ENCODE measurements at regions not wholly inside any gene's neighbourhood (a gene's known extent, or its start where the extent isn't known, plus 50 kb on each side); places are given as distances from the start of the nearest gene placed in this dataset.

DNA sequence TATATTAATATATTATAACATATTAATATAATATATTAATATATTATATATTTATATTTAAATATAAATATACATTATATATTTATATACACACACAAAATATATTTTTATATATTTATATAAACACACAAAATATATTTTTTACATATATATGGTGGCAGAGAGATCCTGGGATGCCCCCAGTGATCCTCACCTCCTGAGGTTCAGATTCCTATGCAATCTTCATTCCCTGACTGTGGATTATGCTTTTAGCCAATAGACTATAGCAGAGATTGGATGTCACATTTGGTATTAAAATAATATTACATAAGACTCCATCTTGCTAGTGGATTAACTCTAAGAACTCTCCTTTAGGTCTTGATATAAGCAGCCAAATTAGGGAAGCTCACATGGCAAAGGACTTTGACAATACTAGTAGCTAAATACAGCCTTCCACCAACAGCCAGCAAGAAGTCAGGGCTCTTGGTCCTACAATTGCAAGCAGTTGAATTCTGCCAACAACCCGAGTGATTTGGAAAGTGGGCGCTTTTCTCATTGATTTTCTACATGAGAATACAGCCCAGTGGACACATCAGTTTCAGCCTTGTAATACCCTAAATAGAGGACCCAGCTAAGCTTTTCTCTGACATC lies 681.0 kb downstream of the C6orf118 start:
- ATAC-seq (no peak), DNase-seq (ENCODE audit: low read depth, low spot score) (no peak)
- POLR2A ChIA-PET = no interaction called here
- Histone ChIP-seq H3K79me2 (ENCODE audit: insufficient read depth, low read length) (no peaks in the 10 kb centered on the region), H3K9ac (ENCODE audit: low read length) (no peak overlapping the region), H3K27me3 (ENCODE audit: insufficient read depth, low read length) (no peaks in the 10 kb centered on the region), H3K4me2 (ENCODE audit: low read length) (no peak overlapping the region), H3K4me1 (ENCODE audit: control insufficient read depth in 1 of 2, insufficient read depth in 2 of 2, low read length in 2 of 2) (no peaks in the 10 kb centered on the region), H4K20me1 (ENCODE audit: insufficient read depth) (no peaks in the 10 kb centered on the region), H3K4me3 (replicated peaks in 1 of 2; ENCODE audit: low read depth in 1 of 2, low read length in 2 of 2) (no peak overlapping the region), H3K9me3 (ENCODE audit: control insufficient read depth in 1 of 2, insufficient read depth in 1 of 2, low read depth in 1 of 2, low read length in 2 of 2) (peaks cover 3 to 11% of the 10 kb centered on the region in 2 experiments), H2AFZ (ENCODE audit: low read depth, low read length, poor library complexity, severe bottlenecking) (no peak overlapping the region), H3K27ac (ENCODE audit: low read depth, low read length) (no peak overlapping the region), H3K36me3 (ENCODE audit: control insufficient read depth in 1 of 2, insufficient read depth in 2 of 2, low read length in 2 of 2) (no peaks in the 10 kb centered on the region), H3K9me2 (ENCODE audit: insufficient read depth) (no peaks in the 10 kb centered on the region)
- BruUV-seq (replicated peaks) = no TSS peak
- intact Hi-C loops (cut with micrococcal nuclease) = no loop called here
- RAD21 ChIA-PET (ENCODE audit: low non-redundant PET in 1 of 2, low total read pairs in 2 of 2, uncharacterized antibody in 2 of 2, unreplicated experiment in 2 of 2) = no interaction called here
- CTCF ChIA-PET = no interaction called here
- no peak for TF ChIP-seq CEBPB (IDR thresholded peaks at IDR 0.05; ENCODE audit: low read depth)
- no peak for TF ChIP-seq EZH2 (IDR thresholded peaks at IDR 0.05)
- TF ChIP-seq, protein P1, sequence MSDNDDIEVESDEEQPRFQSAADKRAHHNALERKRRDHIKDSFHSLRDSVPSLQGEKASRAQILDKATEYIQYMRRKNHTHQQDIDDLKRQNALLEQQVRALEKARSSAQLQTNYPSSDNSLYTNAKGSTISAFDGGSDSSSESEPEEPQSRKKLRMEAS (IDR thresholded peaks at IDR 0.05) = no peak
- no peak for TF ChIP-seq SIN3A (IDR thresholded peaks at IDR 0.05; ENCODE audit: low read depth)
- TF ChIP-seq RAD21 (IDR thresholded peaks at IDR 0.05; ENCODE audit: low read depth) = no peak
- TF ChIP-seq, protein P2, sequence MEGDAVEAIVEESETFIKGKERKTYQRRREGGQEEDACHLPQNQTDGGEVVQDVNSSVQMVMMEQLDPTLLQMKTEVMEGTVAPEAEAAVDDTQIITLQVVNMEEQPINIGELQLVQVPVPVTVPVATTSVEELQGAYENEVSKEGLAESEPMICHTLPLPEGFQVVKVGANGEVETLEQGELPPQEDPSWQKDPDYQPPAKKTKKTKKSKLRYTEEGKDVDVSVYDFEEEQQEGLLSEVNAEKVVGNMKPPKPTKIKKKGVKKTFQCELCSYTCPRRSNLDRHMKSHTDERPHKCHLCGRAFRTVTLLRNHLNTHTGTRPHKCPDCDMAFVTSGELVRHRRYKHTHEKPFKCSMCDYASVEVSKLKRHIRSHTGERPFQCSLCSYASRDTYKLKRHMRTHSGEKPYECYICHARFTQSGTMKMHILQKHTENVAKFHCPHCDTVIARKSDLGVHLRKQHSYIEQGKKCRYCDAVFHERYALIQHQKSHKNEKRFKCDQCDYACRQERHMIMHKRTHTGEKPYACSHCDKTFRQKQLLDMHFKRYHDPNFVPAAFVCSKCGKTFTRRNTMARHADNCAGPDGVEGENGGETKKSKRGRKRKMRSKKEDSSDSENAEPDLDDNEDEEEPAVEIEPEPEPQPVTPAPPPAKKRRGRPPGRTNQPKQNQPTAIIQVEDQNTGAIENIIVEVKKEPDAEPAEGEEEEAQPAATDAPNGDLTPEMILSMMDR (IDR thresholded peaks at IDR 0.05 in 2 of 3, conservative IDR thresholded peaks at IDR 0.05 in 1 of 3; ENCODE audit: borderline replicate concordance in 1 of 3, insufficient read depth in 1 of 3, low read depth in 2 of 3, low read length in 2 of 3) = no peak
- no peak for TF ChIP-seq ZNF274 (IDR thresholded peaks at IDR 0.05; ENCODE audit: low read depth, low read length)
- TF ChIP-seq, protein P3, sequence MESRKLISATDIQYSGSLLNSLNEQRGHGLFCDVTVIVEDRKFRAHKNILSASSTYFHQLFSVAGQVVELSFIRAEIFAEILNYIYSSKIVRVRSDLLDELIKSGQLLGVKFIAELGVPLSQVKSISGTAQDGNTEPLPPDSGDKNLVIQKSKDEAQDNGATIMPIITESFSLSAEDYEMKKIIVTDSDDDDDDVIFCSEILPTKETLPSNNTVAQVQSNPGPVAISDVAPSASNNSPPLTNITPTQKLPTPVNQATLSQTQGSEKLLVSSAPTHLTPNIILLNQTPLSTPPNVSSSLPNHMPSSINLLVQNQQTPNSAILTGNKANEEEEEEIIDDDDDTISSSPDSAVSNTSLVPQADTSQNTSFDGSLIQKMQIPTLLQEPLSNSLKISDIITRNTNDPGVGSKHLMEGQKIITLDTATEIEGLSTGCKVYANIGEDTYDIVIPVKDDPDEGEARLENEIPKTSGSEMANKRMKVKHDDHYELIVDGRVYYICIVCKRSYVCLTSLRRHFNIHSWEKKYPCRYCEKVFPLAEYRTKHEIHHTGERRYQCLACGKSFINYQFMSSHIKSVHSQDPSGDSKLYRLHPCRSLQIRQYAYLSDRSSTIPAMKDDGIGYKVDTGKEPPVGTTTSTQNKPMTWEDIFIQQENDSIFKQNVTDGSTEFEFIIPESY (IDR thresholded peaks at IDR 0.05; ENCODE audit: extremely low read depth, insufficient replicate concordance, low read length) = no peak
- TF ChIP-seq SP1 (IDR thresholded peaks at IDR 0.05; ENCODE audit: low read depth) = no peak
- TF ChIP-seq, protein P4, sequence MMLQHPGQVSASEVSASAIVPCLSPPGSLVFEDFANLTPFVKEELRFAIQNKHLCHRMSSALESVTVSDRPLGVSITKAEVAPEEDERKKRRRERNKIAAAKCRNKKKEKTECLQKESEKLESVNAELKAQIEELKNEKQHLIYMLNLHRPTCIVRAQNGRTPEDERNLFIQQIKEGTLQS (IDR thresholded peaks at IDR 0.05) = no peak
- TF ChIP-seq, protein P5, sequence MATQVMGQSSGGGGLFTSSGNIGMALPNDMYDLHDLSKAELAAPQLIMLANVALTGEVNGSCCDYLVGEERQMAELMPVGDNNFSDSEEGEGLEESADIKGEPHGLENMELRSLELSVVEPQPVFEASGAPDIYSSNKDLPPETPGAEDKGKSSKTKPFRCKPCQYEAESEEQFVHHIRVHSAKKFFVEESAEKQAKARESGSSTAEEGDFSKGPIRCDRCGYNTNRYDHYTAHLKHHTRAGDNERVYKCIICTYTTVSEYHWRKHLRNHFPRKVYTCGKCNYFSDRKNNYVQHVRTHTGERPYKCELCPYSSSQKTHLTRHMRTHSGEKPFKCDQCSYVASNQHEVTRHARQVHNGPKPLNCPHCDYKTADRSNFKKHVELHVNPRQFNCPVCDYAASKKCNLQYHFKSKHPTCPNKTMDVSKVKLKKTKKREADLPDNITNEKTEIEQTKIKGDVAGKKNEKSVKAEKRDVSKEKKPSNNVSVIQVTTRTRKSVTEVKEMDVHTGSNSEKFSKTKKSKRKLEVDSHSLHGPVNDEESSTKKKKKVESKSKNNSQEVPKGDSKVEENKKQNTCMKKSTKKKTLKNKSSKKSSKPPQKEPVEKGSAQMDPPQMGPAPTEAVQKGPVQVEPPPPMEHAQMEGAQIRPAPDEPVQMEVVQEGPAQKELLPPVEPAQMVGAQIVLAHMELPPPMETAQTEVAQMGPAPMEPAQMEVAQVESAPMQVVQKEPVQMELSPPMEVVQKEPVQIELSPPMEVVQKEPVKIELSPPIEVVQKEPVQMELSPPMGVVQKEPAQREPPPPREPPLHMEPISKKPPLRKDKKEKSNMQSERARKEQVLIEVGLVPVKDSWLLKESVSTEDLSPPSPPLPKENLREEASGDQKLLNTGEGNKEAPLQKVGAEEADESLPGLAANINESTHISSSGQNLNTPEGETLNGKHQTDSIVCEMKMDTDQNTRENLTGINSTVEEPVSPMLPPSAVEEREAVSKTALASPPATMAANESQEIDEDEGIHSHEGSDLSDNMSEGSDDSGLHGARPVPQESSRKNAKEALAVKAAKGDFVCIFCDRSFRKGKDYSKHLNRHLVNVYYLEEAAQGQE (IDR thresholded peaks at IDR 0.05; ENCODE audit: low read depth) = no peak
- no peak for TF ChIP-seq POLR2A (IDR thresholded peaks at IDR 0.05; ENCODE audit: borderline replicate concordance, extremely low read depth, insufficient read depth, insufficient read length)
- TF ChIP-seq FOSL1 (IDR thresholded peaks at IDR 0.05; ENCODE audit: low read depth) = no peak
- no peak for TF ChIP-seq CBX3 (IDR thresholded peaks at IDR 0.05; ENCODE audit: low read depth)
- TF ChIP-seq SRF (IDR thresholded peaks at IDR 0.05; ENCODE audit: low read depth) = no peak
- no peak for TF ChIP-seq TCF7L2 (IDR thresholded peaks at IDR 0.05; ENCODE audit: borderline replicate concordance, extremely low read depth, insufficient read depth, insufficient read length)
- no peak for TF ChIP-seq POLR2AphosphoS5 (IDR thresholded peaks at IDR 0.05; ENCODE audit: low read depth, low read length)
- TF ChIP-seq ZFX (IDR thresholded peaks at IDR 0.05) = no peak
